GM19397 (cell line): ENCODE measurements at regions not wholly inside any gene's neighbourhood (a gene's known extent, or its start where the extent isn't known, plus 50 kb on each side); places are given as distances from the start of the nearest gene placed in this dataset.
"Not testable (repeated sequence)": the region's sequence is repeated elsewhere in the genome, so short reads cannot be mapped to it uniquely, and the experiment has no call there.

Source experiments
- ATAC-seq: cut with Tn5 transposase; IDR thresholded peaks from one replicate; pipeline ENCODE4 v1.9.1; 2021; ENCODE audit warnings: mild to moderate bottlenecking, moderate library complexity; ENCODE audit not compliant: unreplicated experiment

DNA sequence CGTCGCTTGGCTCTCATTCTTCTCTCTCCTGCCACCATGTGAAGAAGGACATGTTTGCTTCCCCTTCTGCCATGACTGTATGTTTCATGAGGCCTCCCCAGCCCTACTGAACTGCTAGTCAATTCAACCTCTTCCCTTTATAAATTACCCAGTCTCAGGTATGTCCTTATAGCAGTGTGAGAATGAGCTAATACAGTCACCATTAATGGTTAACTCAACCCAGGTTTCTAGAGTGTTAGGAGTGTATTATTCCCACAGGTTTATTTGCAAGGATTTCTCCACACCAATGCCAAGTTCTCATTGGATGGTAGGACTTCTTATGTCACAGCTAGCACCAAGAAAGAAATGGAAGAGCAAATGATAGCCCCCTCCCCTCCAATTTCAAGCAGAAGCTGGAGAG, 71.9 kb downstream of the DYNAP start:
- no peak for ATAC-seq

DNA sequence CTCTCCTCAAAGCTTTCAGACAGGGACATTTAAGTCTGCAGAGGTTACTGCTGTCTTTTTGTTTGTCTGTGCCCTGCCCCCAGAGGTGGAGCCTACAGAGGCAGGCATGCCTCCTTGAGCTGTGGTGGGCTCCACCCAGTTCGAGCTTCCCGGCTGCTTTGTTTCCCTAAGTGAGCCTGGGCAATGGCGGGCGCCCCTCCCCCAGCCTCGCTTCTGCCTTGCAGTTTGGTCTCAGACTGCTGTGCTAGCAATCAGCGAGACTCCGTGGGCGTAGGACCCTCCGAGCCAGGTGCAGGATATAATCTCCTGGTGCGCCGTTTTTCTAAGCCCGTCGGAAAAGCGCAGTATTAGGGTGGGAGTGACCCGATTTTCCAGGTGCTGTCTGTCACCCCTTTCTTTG, 78.7 kb downstream of the DYNAP start:
- ATAC-seq: not testable (repeated sequence)

DNA sequence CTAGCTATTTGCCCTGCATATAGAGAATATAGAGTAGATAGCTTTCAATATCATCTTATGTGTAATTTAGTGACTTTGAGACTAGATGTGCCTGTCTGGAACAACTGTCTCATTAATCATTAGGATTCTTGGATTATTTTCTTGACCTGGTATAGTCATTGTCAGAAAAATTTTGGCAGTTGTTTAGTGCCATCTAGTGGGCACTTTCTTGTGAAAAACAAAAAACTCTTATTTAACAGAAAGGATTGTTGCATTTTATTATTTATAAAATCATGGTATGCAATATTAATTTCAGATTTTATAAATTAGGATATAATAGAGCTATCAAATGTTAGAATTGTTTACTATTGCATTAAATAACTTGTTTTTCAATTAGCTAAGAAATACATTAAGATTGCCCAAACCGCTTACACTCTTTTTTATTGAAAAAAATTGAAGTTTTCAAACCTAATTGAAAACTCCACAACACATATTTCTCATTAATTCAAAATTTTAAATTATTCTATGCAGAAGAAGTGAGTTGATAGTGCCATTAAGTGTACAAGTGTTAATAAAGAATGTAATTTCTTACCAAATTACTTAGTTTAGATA, 80.3 kb downstream of the DYNAP start:
- no peak for ATAC-seq

DNA sequence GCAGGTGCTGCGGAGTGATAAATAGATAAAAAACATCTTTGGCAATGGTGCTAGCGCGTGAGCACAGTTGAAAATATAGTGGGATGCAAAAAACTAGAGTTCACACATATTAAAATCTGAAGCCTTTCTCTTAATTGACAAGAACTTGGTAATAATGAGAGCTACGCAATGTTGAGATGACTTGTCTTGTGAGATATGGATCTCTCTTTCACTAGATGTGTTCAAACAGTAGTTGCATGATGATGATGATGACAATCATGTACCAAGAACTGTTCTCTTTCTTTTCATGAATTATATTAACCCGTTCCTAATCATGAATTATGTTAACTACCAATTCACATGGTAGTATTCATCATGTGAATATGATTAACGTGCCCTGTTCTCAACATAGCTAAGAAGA, 81.1 kb downstream of the DYNAP start:
- ATAC-seq: no peak

DNA sequence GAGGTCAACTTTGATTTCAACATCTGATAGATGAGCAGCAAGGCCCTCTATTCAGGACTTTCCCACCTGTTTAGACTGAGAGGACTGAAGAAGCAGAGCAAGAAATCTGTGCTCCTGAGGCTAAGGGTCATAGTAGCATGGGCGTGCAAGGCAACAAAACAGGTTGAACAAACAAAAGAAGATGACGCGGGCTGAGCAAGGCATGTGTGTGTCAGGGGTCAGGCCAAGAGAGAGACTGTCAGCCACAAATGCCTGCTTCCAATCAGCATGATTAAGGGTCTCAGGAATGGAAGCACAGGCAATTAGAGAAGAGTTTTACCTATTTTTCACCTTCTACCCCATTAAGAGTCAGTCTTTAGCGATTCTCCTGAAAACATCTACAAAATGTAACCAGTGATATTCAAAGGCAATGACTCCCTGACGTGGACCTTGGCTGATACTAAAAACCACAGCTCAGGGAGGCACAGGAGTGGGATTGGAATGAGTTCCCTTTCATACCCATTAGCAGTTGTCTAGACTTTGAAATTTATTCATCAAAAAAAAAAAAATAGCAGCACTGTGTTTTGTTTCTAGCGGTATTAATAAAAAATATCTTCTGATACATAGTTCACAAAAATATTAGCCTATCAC, 81.9 kb downstream of the DYNAP start:
- no peak for ATAC-seq

DNA sequence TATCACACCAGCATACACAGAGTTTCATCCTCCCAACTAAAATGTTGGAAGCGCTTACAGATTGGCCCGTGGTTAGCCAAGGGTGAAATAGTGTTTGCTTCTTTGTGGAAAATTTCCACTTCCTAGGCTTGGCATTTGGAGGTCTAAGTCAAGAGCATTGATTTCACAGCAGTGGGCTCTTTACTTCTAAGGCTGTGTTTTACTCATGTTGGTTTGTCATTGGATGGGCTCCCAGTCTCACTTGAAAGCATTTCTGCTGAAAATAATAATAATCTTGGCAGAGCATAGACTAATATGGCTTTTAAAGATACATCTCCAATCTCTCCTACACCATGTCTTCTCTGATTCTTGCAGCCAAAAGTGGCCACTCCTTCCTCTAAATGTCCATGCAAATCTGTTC, 82.9 kb downstream of the DYNAP start:
- ATAC-seq: no peak

DNA sequence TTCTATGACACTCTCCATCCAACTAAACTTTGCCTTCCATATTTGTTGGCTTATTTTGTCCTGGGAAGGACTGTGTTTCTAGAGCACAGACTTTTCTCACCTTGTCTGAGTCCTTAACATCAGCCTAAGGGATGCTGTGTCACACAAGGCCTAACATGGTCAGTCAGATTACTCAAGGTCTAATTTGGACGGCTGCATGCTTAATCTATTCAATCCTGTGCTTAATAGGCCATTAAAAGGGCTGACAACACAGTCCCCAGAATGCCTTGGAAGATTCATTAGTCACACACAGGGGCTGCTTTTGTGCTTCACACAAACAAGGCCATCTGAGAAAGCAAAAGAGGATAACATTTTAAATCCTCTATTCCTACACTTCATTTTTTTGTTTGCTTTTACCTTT, 84.0 kb downstream of the DYNAP start:
- ATAC-seq: no peak

DNA sequence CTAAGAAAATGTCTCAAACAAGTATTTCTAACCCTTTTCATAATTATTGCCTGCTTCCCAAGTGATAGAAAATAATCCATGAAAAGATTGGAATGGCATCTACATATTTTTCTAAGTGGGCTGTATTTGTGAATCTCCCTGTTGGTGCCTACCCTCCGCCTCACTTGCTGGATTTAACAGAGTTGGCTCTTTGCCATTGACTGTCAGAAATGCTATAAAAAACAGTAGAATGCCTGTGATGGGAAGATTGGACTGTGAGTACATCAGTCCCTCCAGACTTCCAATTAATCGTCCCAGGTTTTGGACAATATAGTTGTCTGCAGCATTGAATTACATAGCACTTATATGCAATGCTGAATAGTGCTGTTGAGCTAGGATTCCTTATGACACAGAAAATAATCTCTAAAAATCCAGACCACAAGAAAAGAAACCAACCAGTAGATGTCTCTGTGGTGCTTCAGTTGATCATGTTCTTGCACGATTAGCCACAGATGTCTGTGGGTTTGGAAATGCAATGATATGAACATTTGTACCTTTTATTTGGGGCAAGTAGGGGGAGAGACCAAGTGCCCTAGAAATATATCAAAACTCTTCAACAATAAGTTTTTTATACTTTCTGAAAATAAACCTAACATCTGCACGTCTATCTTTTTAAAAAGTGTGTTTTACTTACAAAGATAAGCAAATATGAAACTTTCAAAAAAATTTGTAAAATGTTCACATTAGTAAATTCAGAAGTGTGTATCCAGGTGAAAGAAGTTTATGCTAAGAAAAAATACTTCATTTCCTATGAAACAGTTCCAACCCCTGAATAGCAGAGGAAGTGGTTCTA, 88.5 kb downstream of the DYNAP start:
- no peak for ATAC-seq

DNA sequence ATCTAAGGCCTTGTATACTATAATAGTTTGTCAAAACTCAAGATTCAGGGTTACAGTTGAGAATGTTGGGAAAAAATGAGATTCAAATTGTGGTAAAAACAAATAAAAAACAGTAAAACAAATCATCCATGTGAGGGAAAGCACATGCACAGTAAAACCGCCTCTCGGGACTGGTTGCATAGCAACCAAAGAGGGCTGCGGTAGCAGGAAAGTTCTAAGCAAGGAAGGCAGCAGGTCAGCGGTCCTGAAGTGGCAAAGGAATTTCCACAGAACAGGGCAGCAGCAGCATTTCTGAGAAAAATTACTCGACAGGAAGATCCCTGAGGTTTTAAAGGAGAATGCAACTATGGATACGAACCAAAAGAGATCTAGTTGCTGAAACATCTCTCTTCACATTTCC, 93.7 kb downstream of the DYNAP start:
- ATAC-seq: no peak

DNA sequence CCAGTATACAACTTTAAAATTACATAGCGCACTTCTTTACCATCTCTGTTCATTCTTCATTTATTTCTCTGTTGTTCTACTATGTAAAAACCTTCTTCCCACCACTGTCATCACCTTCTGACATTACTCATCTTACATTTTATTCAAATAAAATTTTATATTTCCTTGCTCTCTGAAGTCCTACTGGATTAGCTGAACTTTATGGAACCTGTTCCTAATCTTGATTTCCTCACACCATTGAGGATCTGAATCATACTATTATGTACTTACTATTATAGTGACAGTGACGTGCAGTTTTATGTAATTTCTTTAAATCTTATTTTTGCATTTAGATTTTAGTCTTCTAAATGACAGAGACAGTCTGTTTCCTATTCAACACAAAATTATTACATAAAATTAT, 98.3 kb downstream of the DYNAP start:
- no peak for ATAC-seq

DNA sequence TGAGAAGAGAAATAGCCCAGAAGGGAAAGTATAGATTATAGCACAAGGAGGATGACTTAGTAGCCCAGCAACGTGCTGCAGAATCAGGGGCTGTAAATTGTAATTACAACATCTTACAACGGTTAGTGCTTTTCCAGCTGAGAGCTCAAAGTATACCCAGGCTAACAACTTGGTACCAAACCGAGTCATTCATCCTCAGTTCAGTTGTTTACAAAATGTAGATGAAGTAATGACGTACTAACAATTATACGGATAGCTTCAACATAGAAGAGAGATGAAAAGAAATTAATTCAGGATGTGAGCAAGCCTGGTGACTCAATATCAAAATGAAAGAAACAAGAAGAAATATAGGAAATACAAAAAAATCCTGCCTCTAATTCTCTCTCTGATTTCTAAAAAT, 99.2 kb downstream of the DYNAP start:
- no peak for ATAC-seq

DNA sequence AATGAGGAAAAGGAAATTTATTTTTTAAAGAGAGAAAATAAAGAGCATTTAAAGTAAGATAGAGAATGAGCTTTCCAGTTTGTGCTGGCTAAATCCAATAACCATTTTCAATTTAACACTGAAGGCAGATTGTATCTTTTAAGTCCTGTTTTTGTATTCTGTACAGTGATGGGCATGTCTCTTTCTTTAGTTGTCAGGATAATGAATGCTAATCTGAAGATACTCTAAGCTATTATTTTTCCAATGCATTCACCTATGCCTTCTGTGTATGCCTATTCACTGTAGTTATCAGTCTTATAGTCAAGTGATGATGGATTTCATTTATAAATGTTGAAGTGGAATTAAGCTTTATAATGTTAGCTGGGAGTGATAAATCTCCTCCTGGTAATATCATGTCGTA, 101.4 kb downstream of the DYNAP start:
- no peak for ATAC-seq

DNA sequence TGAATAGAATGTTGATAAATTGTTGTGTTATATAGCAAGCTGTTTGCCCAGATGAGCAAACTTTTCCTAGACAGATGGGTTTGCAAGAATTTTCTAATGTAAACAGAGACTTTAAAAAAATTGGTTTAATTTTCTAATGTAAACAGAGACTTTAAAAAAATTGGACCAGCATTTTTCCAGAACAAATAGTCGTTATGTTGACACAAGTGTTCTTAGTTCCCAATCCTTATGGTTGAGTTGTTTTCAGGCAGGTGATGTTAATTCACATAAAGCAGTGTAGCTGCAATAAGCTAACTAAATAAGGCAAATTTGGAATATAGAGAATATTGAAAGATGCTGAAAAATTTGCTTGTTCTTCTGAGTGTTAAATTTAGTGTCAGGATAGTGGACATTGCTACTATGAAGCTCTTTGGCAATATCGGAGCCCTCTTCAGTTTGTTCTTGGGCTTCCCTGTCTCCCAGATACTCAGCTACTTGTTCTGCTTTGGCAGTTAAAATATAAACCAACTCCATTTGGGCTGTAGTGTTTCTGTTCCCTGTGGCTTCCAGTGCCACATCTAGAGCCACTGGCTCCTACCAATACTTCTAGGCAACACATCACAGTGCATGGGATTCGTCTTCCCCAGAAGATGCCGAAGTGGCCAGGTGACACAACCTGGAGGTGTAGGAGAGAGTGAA, 105.7 kb downstream of the DYNAP start:
- ATAC-seq: no peak

DNA sequence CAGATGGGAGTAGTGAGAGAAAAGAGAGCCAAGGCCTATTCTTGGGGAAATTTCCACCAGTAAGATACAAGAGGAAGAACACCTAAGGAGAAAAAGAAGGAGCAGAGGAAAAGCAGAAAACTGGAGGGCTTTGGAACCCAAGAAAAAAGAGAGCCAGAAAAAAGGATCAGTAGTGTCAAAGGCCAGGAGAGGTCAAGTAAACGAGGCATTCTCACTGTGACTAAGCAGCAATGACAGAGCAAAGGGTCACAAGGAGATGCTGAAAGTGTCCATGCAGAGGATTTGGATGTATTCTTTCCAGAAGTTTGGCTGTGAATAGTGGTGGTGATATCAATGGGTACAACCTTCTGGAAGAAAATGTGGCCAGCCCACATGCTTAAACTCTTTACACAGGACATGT, 109.5 kb downstream of the DYNAP start:
- ATAC-seq: no peak

DNA sequence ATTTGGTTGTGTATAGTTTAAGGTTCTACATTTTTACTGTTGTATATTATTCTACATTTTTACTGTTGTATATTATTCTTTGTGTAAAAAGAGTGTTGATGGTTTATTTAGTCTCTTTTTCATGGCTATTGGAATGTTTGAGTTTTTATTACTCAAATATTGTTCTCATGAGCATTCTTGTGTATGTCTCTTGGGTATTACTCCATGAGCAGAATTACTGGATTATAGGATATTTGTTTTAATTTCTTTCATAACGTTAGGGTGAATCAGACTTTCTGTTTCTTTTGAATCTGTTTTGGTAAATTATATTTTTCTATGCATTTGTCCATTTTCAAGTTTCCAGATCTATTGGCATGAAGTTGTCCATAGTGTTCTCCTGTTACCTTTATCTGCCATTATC, 111.6 kb downstream of the DYNAP start:
- ATAC-seq: no peak

DNA sequence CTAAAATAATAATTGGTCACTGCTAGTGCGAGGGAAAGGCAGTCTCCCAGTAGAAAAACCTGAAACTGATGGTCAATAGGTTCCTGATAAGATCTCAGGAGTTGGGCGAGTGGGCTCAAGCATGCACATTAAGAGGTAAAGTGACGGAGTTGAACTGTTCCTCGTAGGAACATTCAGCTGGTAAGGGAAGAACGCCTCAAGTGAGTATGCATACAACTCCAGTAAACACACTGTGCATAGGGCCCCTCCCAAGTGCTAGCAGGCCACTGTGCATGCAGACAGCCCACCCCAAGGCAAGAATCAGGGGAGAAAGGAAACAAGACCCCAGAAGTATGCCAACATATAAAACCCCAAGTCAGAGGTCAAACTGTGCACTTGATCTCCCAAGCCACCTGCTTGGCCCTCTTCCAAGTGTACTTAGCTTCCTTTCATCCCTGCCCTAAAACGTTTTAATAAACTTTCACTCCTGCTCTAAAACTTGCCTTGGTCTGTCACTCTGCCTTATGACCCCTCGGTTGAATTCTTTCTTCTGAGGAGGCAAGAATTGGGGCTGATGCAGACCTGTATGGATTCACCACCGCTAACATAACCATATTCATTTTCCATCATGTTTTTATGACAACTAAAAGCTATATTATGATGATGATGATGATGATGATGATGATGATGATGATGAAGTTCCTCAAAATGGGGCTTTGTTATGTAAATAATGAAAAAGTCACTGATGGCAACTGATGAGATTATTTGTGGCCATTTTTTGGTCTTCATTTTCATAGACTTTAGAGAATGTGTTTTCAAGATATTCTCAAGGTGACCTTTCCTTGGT, 118.0 kb upstream of the RAB27B start:
- no peak for ATAC-seq

DNA sequence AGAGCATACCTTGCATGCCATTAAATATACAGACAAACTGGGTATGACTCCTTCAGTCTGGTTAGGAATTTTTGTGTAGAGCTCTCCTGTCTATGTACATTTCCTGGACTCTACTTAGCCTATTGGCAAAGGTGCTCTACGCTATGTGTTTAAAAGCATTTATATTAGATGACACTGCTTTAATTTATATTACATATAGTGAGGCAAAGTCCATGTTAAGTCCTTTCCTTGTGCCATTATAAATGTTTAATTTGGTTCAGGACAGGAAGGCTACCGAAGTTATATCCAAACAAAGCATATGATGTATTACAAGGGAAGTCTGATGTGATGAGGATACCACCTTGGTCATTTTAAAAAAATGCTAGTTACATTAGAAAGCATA, 117.4 kb upstream of the RAB27B start:
- ATAC-seq: no peak

DNA sequence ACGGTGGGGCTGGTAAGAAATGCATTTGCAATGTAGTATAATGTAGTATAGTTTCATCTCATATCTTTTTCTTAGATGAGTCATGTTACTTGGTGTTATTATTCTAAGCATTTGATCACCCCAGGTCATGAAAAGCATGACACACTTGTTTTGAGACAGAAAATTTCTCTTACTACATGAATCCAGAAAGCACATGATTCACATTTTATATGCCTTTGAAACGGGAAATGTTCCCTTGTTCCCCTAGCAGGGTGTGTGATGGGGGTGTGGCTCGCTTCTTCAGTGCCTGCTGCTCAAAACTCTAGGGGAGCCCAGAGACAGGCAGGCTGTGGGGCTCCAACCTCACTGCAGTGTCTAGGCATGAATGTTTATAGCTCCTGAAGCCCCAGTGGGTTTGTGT, 116.0 kb upstream of the RAB27B start:
- no peak for ATAC-seq

DNA sequence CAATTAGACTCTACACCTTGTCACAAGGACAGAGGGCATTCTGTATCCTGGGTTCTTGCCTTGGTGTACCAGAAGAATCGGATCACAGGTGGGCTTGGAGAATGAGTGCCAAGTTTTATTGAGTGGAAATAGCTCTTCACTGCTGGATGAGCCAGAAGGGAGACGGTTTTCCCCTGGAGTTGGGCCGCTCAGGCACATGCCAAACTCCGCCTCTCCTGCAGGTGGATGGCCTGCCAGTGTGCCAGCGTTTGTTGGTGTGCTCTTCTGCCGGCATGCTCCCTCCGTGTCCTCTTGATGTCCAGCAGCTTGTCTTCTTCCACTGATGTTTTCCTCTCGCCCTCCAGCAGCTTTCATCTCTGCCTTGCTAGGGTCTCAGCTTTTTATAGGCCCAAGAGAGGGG, 115.5 kb upstream of the RAB27B start:
- ATAC-seq: no peak

DNA sequence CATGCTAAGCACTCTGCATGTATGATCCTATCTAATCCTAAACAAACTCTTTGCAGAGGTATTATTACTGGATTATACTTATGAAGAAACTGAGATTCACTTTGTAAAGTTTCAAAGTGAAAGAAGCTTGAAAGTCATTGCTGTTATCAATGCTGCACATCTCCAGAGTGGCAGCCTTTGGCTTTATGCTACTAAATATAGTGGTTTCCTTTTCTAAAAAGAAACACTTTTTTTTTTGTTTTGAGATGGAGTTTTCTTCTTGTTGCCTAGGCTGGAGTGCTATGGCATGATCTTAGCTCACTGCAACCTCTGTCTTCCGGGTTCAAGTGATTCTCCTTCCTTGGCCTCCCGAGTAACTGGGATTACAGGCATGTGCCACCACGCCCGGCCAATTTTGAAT, 114.9 kb upstream of the RAB27B start:
- no peak for ATAC-seq

DNA sequence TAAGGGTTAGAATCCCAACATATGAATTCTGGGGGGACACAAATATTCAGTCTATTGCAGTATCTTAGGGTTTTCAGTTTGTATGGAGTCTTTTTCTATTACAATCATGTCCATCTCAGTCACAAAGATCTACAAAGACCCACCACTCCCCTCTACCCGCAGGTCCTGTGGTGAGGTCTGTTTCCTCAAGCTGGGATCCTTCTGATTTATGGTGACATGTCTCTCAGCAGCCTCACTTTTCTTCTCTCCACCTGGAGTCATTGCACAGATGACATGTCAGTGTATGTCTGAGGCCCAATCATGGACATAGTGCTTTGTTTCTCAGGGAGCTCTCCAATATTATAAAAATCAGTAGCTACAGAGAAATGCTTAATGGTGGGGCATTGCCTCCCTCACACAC, 113.4 kb upstream of the RAB27B start:
- ATAC-seq: no peak
